ENCODE measurements at regions not wholly inside any gene's neighbourhood (a gene's known extent, or its start where the extent isn't known, plus 50 kb on each side); places are given as distances from the start of the nearest gene placed in this dataset.

DNA sequence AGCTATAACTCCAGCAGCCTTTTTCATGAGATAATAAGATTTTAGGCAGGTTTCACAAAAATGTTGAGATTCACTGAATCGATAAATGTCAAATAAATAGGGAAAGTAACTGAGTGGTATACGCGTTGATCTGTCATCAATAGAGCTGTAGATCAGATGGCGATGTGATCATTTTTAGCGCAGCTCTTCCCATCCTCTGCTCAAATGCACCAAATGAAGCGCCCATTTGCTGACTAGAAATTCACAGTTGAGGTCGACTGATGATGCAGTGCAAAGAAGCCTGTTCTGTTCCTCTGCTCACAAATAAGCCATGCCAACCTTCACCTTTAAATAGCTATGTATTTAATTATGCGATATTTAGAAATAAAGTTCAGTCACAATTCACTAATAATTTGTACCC lies 693.5 kb downstream of the ARHGAP15 start:
- WGBS, 2 donors: 95% methylated on average over 8 of the region's 8 CpGs
- H3K9me3 ChIP-seq: no peaks in the 10 kb centered on the region
- DNase-seq: no peak
- H3K4me1 ChIP-seq: no peaks in the 10 kb centered on the region
- H3K27me3 ChIP-seq: no peaks in the 10 kb centered on the region
- no peak for ATAC-seq (ENCODE audit: low FRiP score in 2 of 2)
- no peaks in the 10 kb centered on the region for H3K36me3 ChIP-seq
- H3K27ac ChIP-seq: no peak overlapping the region
- H3K4me3 ChIP-seq: no peak overlapping the region
- no peak for TF ChIP-seq POLR2A (IDR thresholded peaks at IDR 0.05)
- no peak for TF ChIP-seq POLR2AphosphoS5 (IDR thresholded peaks at IDR 0.05)
- TF ChIP-seq, protein P1, sequence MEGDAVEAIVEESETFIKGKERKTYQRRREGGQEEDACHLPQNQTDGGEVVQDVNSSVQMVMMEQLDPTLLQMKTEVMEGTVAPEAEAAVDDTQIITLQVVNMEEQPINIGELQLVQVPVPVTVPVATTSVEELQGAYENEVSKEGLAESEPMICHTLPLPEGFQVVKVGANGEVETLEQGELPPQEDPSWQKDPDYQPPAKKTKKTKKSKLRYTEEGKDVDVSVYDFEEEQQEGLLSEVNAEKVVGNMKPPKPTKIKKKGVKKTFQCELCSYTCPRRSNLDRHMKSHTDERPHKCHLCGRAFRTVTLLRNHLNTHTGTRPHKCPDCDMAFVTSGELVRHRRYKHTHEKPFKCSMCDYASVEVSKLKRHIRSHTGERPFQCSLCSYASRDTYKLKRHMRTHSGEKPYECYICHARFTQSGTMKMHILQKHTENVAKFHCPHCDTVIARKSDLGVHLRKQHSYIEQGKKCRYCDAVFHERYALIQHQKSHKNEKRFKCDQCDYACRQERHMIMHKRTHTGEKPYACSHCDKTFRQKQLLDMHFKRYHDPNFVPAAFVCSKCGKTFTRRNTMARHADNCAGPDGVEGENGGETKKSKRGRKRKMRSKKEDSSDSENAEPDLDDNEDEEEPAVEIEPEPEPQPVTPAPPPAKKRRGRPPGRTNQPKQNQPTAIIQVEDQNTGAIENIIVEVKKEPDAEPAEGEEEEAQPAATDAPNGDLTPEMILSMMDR (IDR thresholded peaks at IDR 0.05): no peak

DNA sequence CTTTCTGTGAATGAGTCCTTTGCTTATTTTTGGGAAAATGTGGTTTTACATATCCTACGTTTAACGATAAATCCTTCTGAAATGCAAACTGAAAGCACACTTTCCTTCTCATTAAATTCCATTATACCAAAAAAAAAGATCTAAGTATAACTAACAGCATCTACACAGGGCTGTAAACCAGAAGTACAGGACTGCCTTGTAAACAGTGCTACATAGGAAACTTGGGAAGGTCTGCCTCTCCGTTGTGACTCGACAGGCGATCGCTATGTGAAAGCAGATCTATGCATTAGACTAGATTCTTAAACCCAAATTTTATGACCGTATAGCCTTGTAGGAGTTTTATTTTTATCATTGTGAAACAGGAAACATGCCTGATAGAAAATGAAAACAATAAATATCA lies 690.5 kb downstream of the ARHGAP15 start:
- Histone ChIP-seq H3K4me3 (no peak overlapping the region), H3K4me1 (no peaks in the 10 kb centered on the region), H3K9me3 (no peaks in the 10 kb centered on the region), H3K36me3 (no peaks in the 10 kb centered on the region), H3K27ac (no peak overlapping the region), H3K27me3 (no peaks in the 10 kb centered on the region)
- no peak for ATAC-seq (ENCODE audit: low FRiP score in 2 of 2)
- TF ChIP-seq POLR2AphosphoS5 (IDR thresholded peaks at IDR 0.05) (no peak), EP300 (IDR thresholded peaks at IDR 0.05) (no peak), POLR2A (IDR thresholded peaks at IDR 0.05) (no peak)
- TF ChIP-seq, protein P1 (IDR thresholded peaks at IDR 0.05): no peak
- WGBS, 2 donors: 80 to 87% methylated on average over 7 of the region's 7 CpGs
- no peak for DNase-seq

DNA sequence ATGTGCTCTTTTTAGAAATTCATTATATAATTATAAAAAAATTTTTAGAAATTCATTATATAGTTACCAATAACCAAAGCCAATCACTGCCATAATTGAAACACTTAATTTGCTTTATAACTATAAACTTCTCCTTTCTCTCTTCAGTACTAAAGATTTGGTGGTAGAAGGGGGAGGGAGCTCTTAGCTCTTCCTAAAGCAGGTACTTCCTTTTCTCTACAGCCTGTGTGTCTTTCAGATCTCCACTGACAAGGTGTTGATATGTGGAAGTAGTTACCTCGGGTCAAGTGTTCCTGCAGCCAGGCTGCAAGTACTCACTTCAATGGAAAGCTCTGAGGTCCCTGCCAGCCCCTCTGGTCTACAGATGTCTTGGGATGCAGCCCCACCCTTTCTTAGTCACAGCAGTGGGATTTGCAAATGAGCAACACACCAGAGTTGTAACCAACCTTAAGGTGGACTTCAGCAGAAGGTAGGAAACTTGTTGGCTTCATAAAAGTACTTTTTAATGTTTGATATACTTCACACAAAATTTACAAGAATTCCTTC lies 690.0 kb downstream of the ARHGAP15 start:
- Histone ChIP-seq H3K9me3 (no peaks in the 10 kb centered on the region), H3K4me3 (no peak overlapping the region), H3K4me1 (no peaks in the 10 kb centered on the region), H3K27me3 (no peaks in the 10 kb centered on the region), H3K36me3 (no peaks in the 10 kb centered on the region), H3K27ac (no peak overlapping the region)
- DNase-seq: no peak
- 18 to 23% methylated on average over 1 of the region's 1 CpG for WGBS, 2 donors
- ATAC-seq (ENCODE audit: low FRiP score in 2 of 2): no peak
- no peak for TF ChIP-seq POLR2AphosphoS5 (IDR thresholded peaks at IDR 0.05)

Small RNAs in the stretch of these regions (small RNA-seq; reads per million reads assigned to genes)
- 0 reads per million in 4 donors for gene RF00019

Data from upper lobe of left lung (tissue), 6 donors.